ENCODE measurements at regions not wholly inside any gene's neighbourhood (a gene's known extent, or its start where the extent isn't known, plus 50 kb on each side); places are given as distances from the start of the nearest gene placed in this dataset.
"Not testable (repeated sequence)": the region's sequence is repeated elsewhere in the genome, so short reads cannot be mapped to it uniquely, and the experiment has no call there.

DNA sequence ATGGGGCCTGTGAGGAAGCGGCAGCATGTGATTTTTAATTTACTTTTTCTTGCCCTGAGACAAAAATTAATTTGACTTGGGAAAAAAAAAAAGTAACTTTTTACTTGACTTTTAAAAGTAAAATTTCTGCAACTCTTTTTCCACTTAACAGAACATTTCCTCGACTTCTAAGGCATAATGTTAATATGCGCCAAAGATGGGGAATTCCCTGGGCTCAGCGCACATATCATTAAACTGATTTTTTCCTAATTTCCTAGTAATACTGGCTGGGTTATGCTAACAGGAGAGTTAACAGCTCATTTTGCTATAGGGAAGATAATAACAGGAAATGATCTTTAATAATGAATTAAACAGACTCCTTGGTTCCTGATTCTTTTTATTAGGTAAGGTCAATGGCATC, 120.6 kb upstream of the CDH5 start:
- Histone ChIP-seq H3K9me3 (no peaks in the 10 kb centered on the region), H3K27ac (no peak overlapping the region), H3K4me1 (peaks cover 0 to 3% of the 10 kb centered on the region in 2 donors), H3K36me3 (no peaks in the 10 kb centered on the region), H3K27me3 (no peaks in the 10 kb centered on the region), H3K4me3 (no peak overlapping the region)
- no peak for TF ChIP-seq POLR2A (IDR thresholded peaks at IDR 0.05)
- no peak for TF ChIP-seq CTCF (IDR thresholded peaks at IDR 0.05)
- intact Hi-C loops (cut with DNase I; ENCODE audit: low total_unique reads): no loop called here
- no peak for DNase-seq

DNA sequence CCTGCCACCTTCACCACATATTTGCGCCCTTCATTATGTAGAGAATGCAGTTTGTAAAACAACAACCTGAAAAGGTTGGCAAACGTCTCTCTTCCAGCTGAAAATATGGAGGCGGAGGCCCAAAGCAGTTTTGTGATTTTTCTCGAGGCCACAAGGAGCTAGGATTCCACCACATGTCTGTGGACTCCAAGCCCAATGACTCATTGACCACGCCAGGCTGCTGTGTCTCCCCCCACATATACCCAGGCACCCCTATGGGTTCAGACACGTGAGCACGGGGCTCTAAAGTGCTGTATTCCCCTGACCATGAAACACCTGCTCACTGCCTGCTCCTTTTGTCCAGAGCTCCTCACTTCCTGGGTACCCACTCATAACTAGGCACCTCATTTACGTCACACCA, 121.4 kb upstream of the CDH5 start:
- DNase-seq: no peak
- intact Hi-C loops (cut with DNase I; ENCODE audit: low total_unique reads): no loop called here
- Histone ChIP-seq H3K27ac (no peak overlapping the region), H3K4me1 (no peaks in the 10 kb centered on the region), H3K36me3 (no peaks in the 10 kb centered on the region), H3K9me3 (no peaks in the 10 kb centered on the region), H3K27me3 (no peaks in the 10 kb centered on the region), H3K4me3 (no peak overlapping the region)
- TF ChIP-seq CTCF (IDR thresholded peaks at IDR 0.05): no peak
- TF ChIP-seq POLR2A (IDR thresholded peaks at IDR 0.05): no peak

DNA sequence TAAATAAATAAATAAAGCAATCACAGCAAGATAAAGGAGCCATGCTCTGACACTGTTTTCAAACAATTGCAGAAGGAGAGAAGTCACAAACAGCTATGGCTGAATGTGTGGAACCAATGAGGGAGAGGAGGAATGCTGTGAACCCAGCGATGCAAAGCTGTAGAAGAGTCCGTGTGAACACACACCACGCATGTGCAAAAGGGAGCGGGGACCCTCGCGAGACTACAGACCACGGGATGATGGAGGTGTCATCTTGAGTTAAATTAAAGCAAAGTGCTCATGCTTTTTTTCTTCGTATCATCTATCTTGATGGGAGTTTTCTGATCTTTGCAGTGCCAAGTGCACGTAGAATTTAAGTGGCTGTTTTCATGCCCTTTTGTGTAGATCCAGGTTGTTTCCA, 123.8 kb upstream of the CDH5 start:
- intact Hi-C loops (cut with DNase I; ENCODE audit: low total_unique reads): no loop called here
- Histone ChIP-seq H3K9me3 (no peaks in the 10 kb centered on the region), H3K4me3 (no peak overlapping the region), H3K36me3 (no peaks in the 10 kb centered on the region), H3K4me1 (no peaks in the 10 kb centered on the region), H3K27me3 (no peaks in the 10 kb centered on the region), H3K27ac (no peak overlapping the region)
- TF ChIP-seq POLR2A (IDR thresholded peaks at IDR 0.05) (no peak), CTCF (IDR thresholded peaks at IDR 0.05) (no peak)
- DNase-seq: no peak

- H3K4me3 ChIP-seq, H3K9me3 ChIP-seq, DNase-seq: not testable (repeated sequence)
These were observed 124.3 kb upstream of the CDH5 start for GRCh38 chr16:66242206-66242605.

DNA sequence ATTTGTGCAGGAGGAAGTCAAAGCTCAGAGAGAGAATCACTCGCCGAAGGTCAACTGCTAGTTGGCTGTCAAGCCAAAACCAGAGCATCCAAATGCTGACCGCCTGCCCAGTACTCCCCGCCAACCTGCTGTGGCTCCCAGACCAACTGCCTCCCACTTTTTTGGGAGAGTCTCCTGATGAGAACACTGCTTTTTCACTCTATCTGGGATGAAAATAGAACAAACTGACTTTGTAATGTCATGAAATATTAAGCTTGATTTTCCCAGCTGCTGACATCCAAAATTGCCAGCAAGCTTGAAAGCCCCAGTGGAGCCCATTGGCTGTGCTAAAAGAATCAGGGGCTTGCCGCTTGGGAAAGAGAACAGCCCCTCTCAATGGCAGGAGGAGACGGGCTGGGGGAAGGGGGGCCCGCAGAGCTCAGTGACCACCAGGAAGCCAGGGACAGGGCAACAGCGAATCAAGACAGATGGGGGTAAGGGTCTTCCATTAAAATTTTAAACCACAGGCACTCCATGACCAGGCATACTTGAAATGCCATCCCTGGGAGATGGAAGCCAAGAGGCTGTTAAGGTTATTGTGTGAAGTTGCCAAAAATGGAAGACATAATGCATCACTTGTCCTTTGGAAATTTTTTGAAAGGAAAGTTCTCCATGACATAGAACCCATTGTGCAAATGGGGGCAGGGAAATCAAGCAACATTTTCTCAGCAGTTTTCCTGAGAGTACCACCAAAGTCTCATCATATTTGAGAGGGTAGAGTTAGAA, 125.7 kb upstream of the CDH5 start:
- H3K27ac ChIP-seq: no peak overlapping the region
- no peaks in the 10 kb centered on the region for H3K36me3 ChIP-seq
- no peak for DNase-seq
- H3K4me1 ChIP-seq: no peaks in the 10 kb centered on the region
- no peaks in the 10 kb centered on the region for H3K27me3 ChIP-seq
- intact Hi-C loops (cut with DNase I; ENCODE audit: low total_unique reads): no loop called here
- H3K4me3 ChIP-seq: no peak overlapping the region
- no peaks in the 10 kb centered on the region for H3K9me3 ChIP-seq
- TF ChIP-seq POLR2A (IDR thresholded peaks at IDR 0.05) (no peak), CTCF (IDR thresholded peaks at IDR 0.05) (no peak)

More at GRCh38 chr16:66242206-66242605, 124.3 kb upstream of the CDH5 start:
- H3K36me3 ChIP-seq; H3K27ac ChIP-seq; H3K27me3 ChIP-seq; intact Hi-C loops (cut with DNase I; ENCODE audit: low total_unique reads); H3K4me1 ChIP-seq: not testable (repeated sequence)

GRCh38 chr16:66240088-66240487, 126.4 kb upstream of the CDH5 start:
- H3K4me1 ChIP-seq: no peaks in the 10 kb centered on the region
- no peak for TF ChIP-seq POLR2A (IDR thresholded peaks at IDR 0.05)
- no peak for TF ChIP-seq CTCF (IDR thresholded peaks at IDR 0.05)
- no peaks in the 10 kb centered on the region for H3K36me3 ChIP-seq
- no peaks in the 10 kb centered on the region for H3K27me3 ChIP-seq
- intact Hi-C loops (cut with DNase I; ENCODE audit: low total_unique reads): no loop called here
- no peak for DNase-seq
- H3K4me3 ChIP-seq: no peak overlapping the region
- no peaks in the 10 kb centered on the region for H3K9me3 ChIP-seq
- H3K27ac ChIP-seq: no peak overlapping the region

All from uterus (tissue), 3 donors.